ENCODE measurements at regions not wholly inside any gene's neighbourhood (a gene's known extent, or its start where the extent isn't known, plus 50 kb on each side); places are given as distances from the start of the nearest gene placed in this dataset.

DNA sequence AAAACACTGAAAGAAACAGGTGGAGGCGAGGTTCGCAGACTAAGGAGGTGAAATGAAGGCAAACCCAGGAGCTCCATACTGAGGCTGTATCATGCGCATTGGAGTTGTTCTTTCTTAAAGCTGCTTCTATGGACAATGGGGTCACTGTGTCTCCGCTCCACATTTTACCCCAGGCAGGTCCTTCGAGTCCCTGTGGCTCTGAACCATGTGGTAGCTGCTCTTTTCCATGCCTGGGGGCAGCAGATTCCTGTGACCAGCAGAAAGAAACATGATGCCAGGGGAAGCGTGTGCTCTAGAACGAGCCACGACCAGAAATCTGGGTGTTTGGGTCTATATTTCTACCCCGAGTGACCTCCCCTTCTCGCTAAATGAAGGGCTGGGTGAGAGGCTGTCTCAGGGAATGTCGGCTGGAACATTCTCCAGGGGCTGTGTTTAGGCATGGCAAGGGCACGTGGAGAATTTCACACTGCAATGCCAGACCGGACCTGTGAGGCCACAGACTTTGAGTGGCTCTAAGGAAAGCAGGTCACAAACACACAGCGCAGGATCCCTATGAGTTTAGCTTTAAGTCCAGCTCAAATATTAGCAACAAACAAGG lies 95.7 kb upstream of the IRS2 start:
- Histone ChIP-seq H3K4me3 (ENCODE audit: low read depth in 1 of 5, low read length in 5 of 5) (no peak overlapping the region), H3K4me1 (ENCODE audit: control insufficient read depth in 5 of 5, insufficient read depth in 5 of 5, low read length in 5 of 5) (peaks cover 0 to 10% (median 0%) of the 10 kb centered on the region in 5 donors), H3K36me3 (ENCODE audit: control insufficient read depth in 5 of 5, insufficient read depth in 5 of 5, low read length in 5 of 5) (no peaks in the 10 kb centered on the region), H3K9me3 (ENCODE audit: control insufficient read depth in 5 of 5, low read length in 5 of 5) (no peaks in the 10 kb centered on the region), H3K9ac (ENCODE audit: low read length in 5 of 5) (no peak overlapping the region), H3K27ac (ENCODE audit: low read depth, low read length) (no peak overlapping the region), H3K27me3 (ENCODE audit: control insufficient read depth in 5 of 5, insufficient read depth in 4 of 5, low read length in 5 of 5) (peaks cover 0 to 5% (median 0%) of the 10 kb centered on the region in 5 donors)

DNA sequence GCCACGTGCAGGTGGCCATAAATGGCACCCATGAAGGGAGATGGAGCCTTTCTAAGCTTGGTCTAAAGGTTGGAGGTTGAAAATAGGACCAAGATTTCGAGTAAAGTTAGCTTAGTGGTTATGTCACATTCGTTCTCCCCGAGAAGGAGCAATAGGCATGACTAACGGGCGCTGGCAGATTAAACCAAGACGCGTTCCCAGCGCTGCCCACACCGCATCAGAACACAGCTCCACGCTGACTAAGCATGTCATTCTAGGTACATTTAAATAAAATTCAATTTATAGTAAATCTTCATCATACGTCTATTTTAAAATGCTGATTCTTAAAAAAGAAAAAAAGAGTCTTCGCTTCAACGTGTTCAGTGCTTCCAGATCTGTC lies 95.0 kb upstream of the IRS2 start:
- Histone ChIP-seq H3K27me3 (ENCODE audit: control insufficient read depth in 5 of 5, insufficient read depth in 4 of 5, low read length in 5 of 5) (peaks cover 0 to 5% (median 0%) of the 10 kb centered on the region in 5 donors), H3K36me3 (ENCODE audit: control insufficient read depth in 5 of 5, insufficient read depth in 5 of 5, low read length in 5 of 5) (no peaks in the 10 kb centered on the region), H3K27ac (ENCODE audit: low read depth, low read length) (no peak overlapping the region), H3K9me3 (ENCODE audit: control insufficient read depth in 5 of 5, low read length in 5 of 5) (no peaks in the 10 kb centered on the region), H3K9ac (ENCODE audit: low read length in 5 of 5) (no peak overlapping the region), H3K4me1 (ENCODE audit: control insufficient read depth in 5 of 5, insufficient read depth in 5 of 5, low read length in 5 of 5) (peaks cover 0 to 13% (median 3%) of the 10 kb centered on the region in 5 donors), H3K4me3 (ENCODE audit: low read depth in 1 of 5, low read length in 5 of 5) (no peak overlapping the region)

DNA sequence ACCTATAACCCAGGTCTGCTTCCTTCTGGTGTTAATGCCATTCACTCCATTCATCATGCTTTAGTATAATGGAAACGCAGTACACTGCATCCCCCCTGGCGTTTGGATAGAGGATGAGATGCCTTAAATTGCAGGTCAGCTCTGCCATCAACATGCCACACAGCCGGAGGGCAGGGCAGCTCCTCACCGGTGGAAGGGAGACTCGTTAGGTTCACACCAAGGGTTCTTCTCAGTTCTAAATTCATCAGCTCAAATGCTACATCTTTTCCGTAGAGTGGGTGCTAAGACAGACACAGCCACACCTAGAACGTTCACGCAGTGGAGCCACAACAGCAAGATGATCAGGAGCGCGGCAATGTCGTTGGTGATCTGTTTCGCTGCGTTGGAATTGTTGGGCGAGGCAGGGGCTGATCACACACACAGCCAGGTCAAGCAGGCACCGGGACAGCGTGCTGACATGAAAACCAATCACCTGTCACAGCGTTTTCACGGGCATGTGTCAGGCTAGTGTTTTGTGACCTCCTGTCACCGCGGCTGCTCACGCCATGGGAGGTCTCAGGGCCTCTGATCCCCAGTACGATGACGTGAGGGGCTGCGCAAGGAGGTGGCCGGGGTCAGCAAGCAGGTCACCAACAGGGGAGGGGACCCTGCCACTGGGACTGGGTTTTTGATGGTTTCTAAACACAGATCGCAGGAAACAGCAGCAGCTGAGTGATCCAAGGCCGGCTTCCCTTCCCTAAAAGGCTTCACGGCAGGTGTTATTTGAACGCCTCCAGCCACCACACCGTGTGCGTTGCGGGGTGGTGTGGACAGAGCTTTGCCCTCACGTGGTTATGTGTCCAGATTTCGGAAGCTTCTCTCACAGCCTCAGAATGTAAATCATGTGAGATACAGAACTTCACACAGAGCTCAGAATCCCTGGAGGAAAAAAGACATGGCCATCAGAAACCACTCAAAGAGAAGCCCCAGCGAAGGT lies 94.3 kb upstream of the IRS2 start:
- H3K27ac ChIP-seq (ENCODE audit: low read depth, low read length) = no peak overlapping the region
- peaks cover 2 to 20% (median 9%) of the 10 kb centered on the region in 5 donors for H3K4me1 ChIP-seq (ENCODE audit: control insufficient read depth in 5 of 5, insufficient read depth in 5 of 5, low read length in 5 of 5)
- peaks cover 0 to 5% (median 0%) of the 10 kb centered on the region in 5 donors for H3K27me3 ChIP-seq (ENCODE audit: control insufficient read depth in 5 of 5, insufficient read depth in 4 of 5, low read length in 5 of 5)
- no peaks in the 10 kb centered on the region for H3K36me3 ChIP-seq (ENCODE audit: control insufficient read depth in 5 of 5, insufficient read depth in 5 of 5, low read length in 5 of 5)
- no peak overlapping the region for H3K4me3 ChIP-seq (ENCODE audit: low read depth in 1 of 5, low read length in 5 of 5)
- H3K9me3 ChIP-seq (ENCODE audit: control insufficient read depth in 5 of 5, low read length in 5 of 5) = no peaks in the 10 kb centered on the region
- no peak overlapping the region for H3K9ac ChIP-seq (ENCODE audit: low read length in 5 of 5)

DNA sequence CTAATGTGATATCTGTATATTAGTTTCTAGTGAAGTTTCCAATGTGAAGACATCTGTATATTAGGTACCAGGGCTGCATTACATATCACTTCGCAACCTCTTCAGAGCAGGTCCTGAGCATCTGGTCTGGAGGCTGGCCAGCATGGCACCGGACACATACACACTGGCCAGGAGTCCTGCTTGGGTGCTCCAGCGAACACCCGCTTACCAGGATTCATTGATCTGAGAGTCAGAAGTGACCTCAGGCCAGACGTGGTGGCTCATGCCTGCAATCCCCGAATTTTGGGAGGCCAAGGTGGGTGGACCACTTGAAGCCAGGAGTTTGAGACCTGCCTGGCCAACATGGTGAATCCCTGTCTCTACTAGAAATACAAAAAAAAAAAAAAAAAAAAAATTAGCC lies 93.0 kb upstream of the IRS2 start:
- no peak overlapping the region for H3K4me3 ChIP-seq (ENCODE audit: low read depth in 1 of 5, low read length in 5 of 5)
- no peak overlapping the region for H3K9ac ChIP-seq (ENCODE audit: low read length in 5 of 5)
- H3K36me3 ChIP-seq (ENCODE audit: control insufficient read depth in 5 of 5, insufficient read depth in 5 of 5, low read length in 5 of 5) = no peaks in the 10 kb centered on the region
- H3K27me3 ChIP-seq (ENCODE audit: control insufficient read depth in 5 of 5, insufficient read depth in 4 of 5, low read length in 5 of 5) = peaks cover 0 to 5% (median 0%) of the 10 kb centered on the region in 5 donors
- peaks cover 8 to 31% (median 21%) of the 10 kb centered on the region in 5 donors for H3K4me1 ChIP-seq (ENCODE audit: control insufficient read depth in 5 of 5, insufficient read depth in 5 of 5, low read length in 5 of 5)
- H3K27ac ChIP-seq (ENCODE audit: low read depth, low read length) = peak overlapping the region; percentile 11
- H3K9me3 ChIP-seq (ENCODE audit: control insufficient read depth in 5 of 5, low read length in 5 of 5) = no peaks in the 10 kb centered on the region

DNA sequence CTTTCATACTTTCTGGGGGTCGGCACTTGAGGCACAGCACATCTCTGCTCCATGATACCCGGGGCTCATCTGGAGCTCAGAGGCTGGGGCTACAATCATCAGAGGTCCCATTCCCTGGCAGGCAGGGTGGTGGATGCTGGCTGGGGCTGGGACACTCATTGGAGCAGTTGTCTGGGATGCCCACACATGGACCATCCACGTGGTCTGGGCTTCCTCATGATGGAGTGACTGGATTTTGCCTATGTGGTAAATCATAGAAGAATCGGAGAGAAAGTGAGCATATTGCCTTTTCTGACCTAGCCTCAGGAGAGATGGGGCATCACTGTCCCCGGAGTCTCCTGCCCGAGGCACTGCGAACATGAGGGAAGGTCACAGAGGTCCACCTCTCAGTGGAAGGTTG lies 91.4 kb upstream of the IRS2 start:
- H3K9ac ChIP-seq (ENCODE audit: low read length in 5 of 5) = no peak overlapping the region
- H3K36me3 ChIP-seq (ENCODE audit: control insufficient read depth in 5 of 5, insufficient read depth in 5 of 5, low read length in 5 of 5) = no peaks in the 10 kb centered on the region
- H3K27me3 ChIP-seq (ENCODE audit: control insufficient read depth in 5 of 5, insufficient read depth in 4 of 5, low read length in 5 of 5) = peaks cover 0 to 5% (median 0%) of the 10 kb centered on the region in 5 donors
- peaks cover 8 to 38% (median 24%) of the 10 kb centered on the region in 5 donors for H3K4me1 ChIP-seq (ENCODE audit: control insufficient read depth in 5 of 5, insufficient read depth in 5 of 5, low read length in 5 of 5)
- no peak overlapping the region for H3K27ac ChIP-seq (ENCODE audit: low read depth, low read length)
- no peak overlapping the region for H3K4me3 ChIP-seq (ENCODE audit: low read depth in 1 of 5, low read length in 5 of 5)
- no peaks in the 10 kb centered on the region for H3K9me3 ChIP-seq (ENCODE audit: control insufficient read depth in 5 of 5, low read length in 5 of 5)

DNA sequence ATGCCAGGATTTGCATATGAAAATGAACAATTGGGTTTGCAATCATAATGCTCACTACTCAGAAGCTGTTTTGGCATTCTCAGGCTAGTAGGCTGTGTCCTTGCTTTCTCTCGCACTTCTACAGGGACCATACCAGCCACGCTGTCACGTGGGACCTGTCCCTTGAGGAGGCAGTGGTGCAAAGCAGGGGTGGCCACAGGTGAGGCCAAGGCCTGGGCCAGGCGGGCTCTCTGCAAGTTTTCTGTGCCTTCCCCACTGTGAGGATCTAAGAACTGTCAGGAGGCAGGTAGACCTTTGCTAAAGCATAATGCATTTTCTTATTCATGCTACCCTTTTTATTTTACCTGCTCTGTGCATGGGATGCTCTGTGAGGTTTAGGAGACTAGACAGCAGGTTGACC lies 89.4 kb upstream of the IRS2 start:
- peak overlapping the region in 1 of 5 donors; percentile 1 for H3K4me3 ChIP-seq (ENCODE audit: low read depth in 1 of 5, low read length in 5 of 5)
- H3K27ac ChIP-seq (ENCODE audit: low read depth, low read length) = peak overlapping the region; percentile 94
- peaks cover 8 to 38% (median 24%) of the 10 kb centered on the region in 5 donors for H3K4me1 ChIP-seq (ENCODE audit: control insufficient read depth in 5 of 5, insufficient read depth in 5 of 5, low read length in 5 of 5)

DNA sequence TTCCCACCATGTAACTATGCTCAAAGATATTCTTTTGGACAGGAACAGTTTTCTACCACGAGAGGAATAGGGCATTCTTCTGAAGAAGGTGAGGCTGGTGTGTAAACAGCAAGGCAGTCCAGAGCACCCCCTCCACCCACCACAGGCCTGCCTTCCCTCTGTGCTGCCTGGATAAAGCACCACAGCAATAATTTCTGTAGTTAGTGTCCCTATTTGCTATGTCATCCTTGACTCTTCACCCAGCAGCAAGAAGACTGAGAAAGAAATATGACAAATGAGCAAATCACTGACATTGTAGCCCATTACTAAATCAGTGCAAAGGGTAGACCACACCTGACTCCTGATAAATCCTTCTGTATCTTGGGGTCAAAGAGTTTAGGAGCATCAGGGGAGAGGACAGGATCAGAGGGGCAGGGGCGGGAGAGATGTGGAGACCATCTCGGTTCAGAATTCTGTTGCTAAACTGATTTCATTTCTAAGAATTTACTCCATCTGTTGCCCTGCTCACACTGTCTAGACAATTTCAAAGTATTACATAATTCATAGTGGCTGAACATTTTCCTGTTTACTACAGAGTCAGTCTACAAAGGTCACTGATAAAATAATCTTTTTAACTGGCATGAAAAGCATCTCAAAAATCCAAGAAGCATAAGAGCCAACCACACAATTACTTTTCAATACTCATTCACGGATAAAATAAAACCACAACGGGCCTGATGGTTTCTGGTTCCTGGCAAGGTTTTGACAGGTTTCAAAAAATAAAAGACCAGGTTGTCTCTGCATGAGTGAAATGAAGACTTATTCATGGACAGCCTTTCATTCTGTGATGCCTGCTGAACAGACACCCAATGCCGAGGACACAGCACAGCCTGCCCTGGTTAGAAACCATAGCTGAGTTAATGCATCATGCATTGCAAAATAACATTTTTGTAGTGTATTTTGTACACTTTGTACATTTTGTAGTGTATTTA lies 88.4 kb upstream of the IRS2 start:
- no peaks in the 10 kb centered on the region for H3K9me3 ChIP-seq (ENCODE audit: control insufficient read depth in 5 of 5, low read length in 5 of 5)
- no peaks in the 10 kb centered on the region for H3K27me3 ChIP-seq (ENCODE audit: control insufficient read depth in 5 of 5, insufficient read depth in 4 of 5, low read length in 5 of 5)
- peak overlapping the region in 4 of 5 donors; percentile 6 to 78 (median 48) for H3K9ac ChIP-seq (ENCODE audit: low read length in 5 of 5)
- H3K36me3 ChIP-seq (ENCODE audit: control insufficient read depth in 5 of 5, insufficient read depth in 5 of 5, low read length in 5 of 5) = no peaks in the 10 kb centered on the region
- H3K27ac ChIP-seq (ENCODE audit: low read depth, low read length) = peak overlapping the region; percentile 94
- H3K4me3 ChIP-seq (ENCODE audit: low read depth in 1 of 5, low read length in 5 of 5) = no peak overlapping the region
- H3K4me1 ChIP-seq (ENCODE audit: control insufficient read depth in 5 of 5, insufficient read depth in 5 of 5, low read length in 5 of 5) = peaks cover 8 to 47% (median 32%) of the 10 kb centered on the region in 5 donors

More for the DNA sequence above, 89.4 kb upstream of the IRS2 start:
- no peaks in the 10 kb centered on the region for H3K9me3 ChIP-seq (ENCODE audit: control insufficient read depth in 5 of 5, low read length in 5 of 5)
- no peaks in the 10 kb centered on the region for H3K36me3 ChIP-seq (ENCODE audit: control insufficient read depth in 5 of 5, insufficient read depth in 5 of 5, low read length in 5 of 5)
- H3K27me3 ChIP-seq (ENCODE audit: control insufficient read depth in 5 of 5, insufficient read depth in 4 of 5, low read length in 5 of 5) = peaks cover 0 to under 1% (median 0%) of the 10 kb centered on the region in 5 donors
- H3K9ac ChIP-seq (ENCODE audit: low read length in 5 of 5) = peak overlapping the region in 2 of 5 donors; percentile 6 to 78

DNA sequence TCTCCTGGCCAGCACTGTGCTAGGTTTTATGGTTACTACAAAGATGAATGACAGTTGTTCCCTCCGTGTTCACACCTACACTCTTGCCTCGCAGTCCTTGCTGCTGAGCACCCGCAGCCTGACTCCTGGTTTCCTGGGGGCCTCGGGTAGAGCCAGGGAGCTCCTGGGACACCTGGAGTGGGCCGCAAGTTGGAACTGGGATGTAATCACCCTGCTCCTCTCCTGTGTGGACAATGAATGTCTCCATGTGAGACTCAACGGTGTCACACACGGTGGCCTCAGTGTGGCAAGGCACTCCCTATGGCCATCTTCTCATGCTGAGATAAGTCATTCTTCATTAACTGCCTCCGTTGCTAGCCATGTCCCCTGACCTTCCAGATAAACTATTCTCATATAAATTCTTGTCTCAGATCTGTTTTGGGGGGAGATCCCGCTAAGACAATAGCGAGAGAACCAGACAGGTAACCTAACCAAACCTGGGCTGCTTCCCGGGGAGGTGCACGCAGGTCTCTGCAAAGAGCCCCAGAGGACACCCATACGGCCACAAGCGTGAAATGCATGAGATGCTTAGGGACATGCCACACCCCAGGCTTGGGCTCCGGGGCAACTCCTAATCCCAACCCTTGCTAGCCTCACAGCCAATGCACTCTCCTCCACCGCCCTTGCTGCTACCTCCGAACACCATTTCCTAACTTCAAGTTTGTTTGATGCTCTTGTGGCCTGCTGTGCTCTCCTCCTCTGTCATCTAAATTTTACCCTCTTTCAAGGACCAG lies 87.2 kb upstream of the IRS2 start:
- Histone ChIP-seq H3K9ac (ENCODE audit: low read length in 5 of 5) (peak overlapping the region in 3 of 5 donors; percentile 52 to 82 (median 55)), H3K4me3 (ENCODE audit: low read depth in 1 of 5, low read length in 5 of 5) (no peak overlapping the region), H3K27ac (ENCODE audit: low read depth, low read length) (peak overlapping the region; percentile 94), H3K27me3 (ENCODE audit: control insufficient read depth in 5 of 5, insufficient read depth in 4 of 5, low read length in 5 of 5) (no peaks in the 10 kb centered on the region), H3K9me3 (ENCODE audit: control insufficient read depth in 5 of 5, low read length in 5 of 5) (no peaks in the 10 kb centered on the region), H3K4me1 (ENCODE audit: control insufficient read depth in 5 of 5, insufficient read depth in 5 of 5, low read length in 5 of 5) (peaks cover 8 to 51% (median 40%) of the 10 kb centered on the region in 5 donors), H3K36me3 (ENCODE audit: control insufficient read depth in 5 of 5, insufficient read depth in 5 of 5, low read length in 5 of 5) (no peaks in the 10 kb centered on the region)

DNA sequence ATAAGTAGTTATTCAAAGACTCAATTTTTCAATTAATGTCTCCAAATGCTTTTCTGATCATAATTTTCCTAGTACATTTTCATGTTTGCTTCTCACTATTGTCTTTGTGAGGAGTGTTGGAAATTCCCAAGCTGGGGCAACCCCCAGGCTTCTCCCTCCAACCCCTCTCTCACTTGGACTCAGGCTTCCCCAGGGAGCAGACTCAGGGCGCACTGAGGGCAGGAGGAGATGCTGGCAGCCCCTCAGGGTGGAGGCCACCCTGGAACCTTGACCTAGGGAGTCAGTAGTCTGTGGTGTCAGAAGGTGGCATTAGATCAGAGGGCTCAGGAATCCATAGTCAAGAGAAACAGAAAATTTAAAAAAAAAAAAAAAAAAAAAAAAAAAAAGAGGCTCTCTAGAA lies 86.5 kb upstream of the IRS2 start:
- Histone ChIP-seq H3K9ac (ENCODE audit: low read length in 5 of 5) (no peak overlapping the region), H3K27ac (ENCODE audit: low read depth, low read length) (peak overlapping the region; percentile 94), H3K4me1 (ENCODE audit: control insufficient read depth in 5 of 5, insufficient read depth in 5 of 5, low read length in 5 of 5) (peaks cover 8 to 53% (median 40%) of the 10 kb centered on the region in 5 donors), H3K27me3 (ENCODE audit: control insufficient read depth in 5 of 5, insufficient read depth in 4 of 5, low read length in 5 of 5) (no peaks in the 10 kb centered on the region), H3K9me3 (ENCODE audit: control insufficient read depth in 5 of 5, low read length in 5 of 5) (no peaks in the 10 kb centered on the region), H3K36me3 (ENCODE audit: control insufficient read depth in 5 of 5, insufficient read depth in 5 of 5, low read length in 5 of 5) (no peaks in the 10 kb centered on the region), H3K4me3 (ENCODE audit: low read depth in 1 of 5, low read length in 5 of 5) (no peak overlapping the region)
